ENCODE measurements at regions not wholly inside any gene's neighbourhood (a gene's known extent, or its start where the extent isn't known, plus 50 kb on each side); places are given as distances from the start of the nearest gene placed in this dataset.

DNA sequence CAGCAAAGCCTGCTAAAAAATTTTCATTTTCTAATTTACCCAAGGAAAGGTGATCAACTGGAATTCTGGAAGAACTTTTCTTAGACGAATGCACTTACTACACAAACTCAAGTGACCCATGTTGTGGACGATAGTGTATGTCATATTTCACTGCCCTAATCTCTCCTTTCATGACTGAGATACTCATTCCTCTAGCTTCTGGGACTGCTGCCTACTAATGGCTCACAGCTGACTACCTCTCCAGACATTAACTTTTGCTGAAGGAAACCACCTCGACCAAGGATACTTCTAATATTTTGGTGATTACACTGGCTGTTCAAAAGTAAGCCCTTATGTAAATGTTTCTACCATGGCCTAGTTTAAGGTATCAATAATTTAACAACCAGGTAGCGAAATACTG lies 959.9 kb upstream of the GHITM start:
- Mint-ChIP-seq H3K27ac (no peak overlapping the region), H3K9me3 (no peaks in the 10 kb centered on the region), H3K27me3 (ENCODE audit: low read depth, poor library complexity) (peaks cover 2% of the 10 kb centered on the region), H3K4me1 (no peaks in the 10 kb centered on the region), H3K36me3 (ENCODE audit: low read depth) (no peaks in the 10 kb centered on the region), H3K4me3 (no peak overlapping the region)
- TF ChIP-seq, protein P1, sequence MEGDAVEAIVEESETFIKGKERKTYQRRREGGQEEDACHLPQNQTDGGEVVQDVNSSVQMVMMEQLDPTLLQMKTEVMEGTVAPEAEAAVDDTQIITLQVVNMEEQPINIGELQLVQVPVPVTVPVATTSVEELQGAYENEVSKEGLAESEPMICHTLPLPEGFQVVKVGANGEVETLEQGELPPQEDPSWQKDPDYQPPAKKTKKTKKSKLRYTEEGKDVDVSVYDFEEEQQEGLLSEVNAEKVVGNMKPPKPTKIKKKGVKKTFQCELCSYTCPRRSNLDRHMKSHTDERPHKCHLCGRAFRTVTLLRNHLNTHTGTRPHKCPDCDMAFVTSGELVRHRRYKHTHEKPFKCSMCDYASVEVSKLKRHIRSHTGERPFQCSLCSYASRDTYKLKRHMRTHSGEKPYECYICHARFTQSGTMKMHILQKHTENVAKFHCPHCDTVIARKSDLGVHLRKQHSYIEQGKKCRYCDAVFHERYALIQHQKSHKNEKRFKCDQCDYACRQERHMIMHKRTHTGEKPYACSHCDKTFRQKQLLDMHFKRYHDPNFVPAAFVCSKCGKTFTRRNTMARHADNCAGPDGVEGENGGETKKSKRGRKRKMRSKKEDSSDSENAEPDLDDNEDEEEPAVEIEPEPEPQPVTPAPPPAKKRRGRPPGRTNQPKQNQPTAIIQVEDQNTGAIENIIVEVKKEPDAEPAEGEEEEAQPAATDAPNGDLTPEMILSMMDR (IDR thresholded peaks at IDR 0.05): no peak
- DNase-seq: no peak

DNA sequence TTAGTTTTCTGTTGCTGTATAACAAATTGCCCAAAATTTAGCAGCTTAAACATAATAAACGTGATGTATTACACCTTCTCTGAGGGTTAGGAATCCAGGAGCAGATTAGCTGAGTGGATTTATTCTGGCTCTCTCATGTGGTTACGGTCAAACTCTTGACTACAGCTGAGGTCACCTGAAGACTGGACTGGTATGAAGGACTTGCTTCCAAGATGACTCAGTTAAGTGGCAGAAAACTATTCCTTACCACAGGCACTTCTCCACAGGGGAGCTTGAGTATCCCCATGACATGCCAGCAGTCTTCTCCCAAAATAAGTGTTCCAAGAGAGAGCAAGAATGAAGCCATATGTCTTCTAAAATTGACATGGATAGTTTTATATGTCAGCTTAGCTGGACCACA lies 957.2 kb upstream of the GHITM start:
- Mint-ChIP-seq H3K4me3 (no peak overlapping the region), H3K27ac (no peak overlapping the region), H3K36me3 (ENCODE audit: low read depth) (no peaks in the 10 kb centered on the region), H3K9me3 (no peaks in the 10 kb centered on the region), H3K4me1 (no peaks in the 10 kb centered on the region), H3K27me3 (ENCODE audit: low read depth, poor library complexity) (no peaks in the 10 kb centered on the region)
- no peak for DNase-seq
- TF ChIP-seq, protein P1 (IDR thresholded peaks at IDR 0.05): no peak

DNA sequence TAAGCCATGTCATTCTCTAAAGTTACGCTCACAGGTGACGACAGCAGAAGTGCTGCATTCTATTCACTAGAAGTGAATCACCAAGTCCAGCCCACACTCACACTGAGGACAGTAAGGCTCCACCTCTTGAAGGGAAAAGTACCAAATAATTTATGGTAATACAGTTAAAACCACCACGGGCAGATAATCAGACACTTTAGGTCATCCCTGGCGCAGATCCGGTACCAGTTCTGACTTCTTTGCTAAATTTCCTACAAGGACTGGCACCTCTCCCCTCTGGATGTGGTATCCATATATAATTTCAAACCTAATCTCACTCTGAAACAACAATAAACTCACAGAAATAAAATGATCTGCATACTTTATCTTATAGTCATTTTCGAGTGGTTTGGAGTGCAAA lies 954.7 kb upstream of the GHITM start:
- Mint-ChIP-seq H3K36me3 (ENCODE audit: low read depth) (no peaks in the 10 kb centered on the region), H3K9me3 (no peaks in the 10 kb centered on the region), H3K27me3 (ENCODE audit: low read depth, poor library complexity) (no peaks in the 10 kb centered on the region), H3K4me3 (no peak overlapping the region), H3K4me1 (no peaks in the 10 kb centered on the region), H3K27ac (no peak overlapping the region)
- TF ChIP-seq, protein P1 (IDR thresholded peaks at IDR 0.05): no peak
- no peak for DNase-seq

DNA sequence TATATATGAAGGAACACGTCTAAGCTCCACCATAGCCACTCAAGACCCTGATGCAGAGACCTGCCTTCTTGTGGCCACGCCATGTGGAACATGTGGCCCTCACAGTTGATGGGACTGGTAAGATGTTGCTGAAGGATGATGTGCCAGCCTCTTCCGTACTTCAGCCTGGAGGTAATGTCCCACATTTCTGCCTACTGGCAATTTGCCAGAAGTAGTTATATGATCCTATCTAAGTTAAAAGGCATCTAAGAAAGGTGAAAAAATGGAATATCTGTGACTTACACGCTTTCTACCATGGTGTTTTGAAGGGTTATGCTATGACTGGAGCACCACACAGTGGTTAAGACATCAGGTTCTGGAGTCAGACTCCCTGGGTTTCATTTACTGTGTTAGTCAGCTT lies 948.7 kb upstream of the GHITM start:
- Mint-ChIP-seq H3K4me1 (no peaks in the 10 kb centered on the region), H3K27ac (no peak overlapping the region), H3K4me3 (no peak overlapping the region), H3K27me3 (ENCODE audit: low read depth, poor library complexity) (no peaks in the 10 kb centered on the region), H3K9me3 (no peaks in the 10 kb centered on the region), H3K36me3 (ENCODE audit: low read depth) (no peaks in the 10 kb centered on the region)
- DNase-seq: no peak
- TF ChIP-seq, protein P1 (IDR thresholded peaks at IDR 0.05): no peak

DNA sequence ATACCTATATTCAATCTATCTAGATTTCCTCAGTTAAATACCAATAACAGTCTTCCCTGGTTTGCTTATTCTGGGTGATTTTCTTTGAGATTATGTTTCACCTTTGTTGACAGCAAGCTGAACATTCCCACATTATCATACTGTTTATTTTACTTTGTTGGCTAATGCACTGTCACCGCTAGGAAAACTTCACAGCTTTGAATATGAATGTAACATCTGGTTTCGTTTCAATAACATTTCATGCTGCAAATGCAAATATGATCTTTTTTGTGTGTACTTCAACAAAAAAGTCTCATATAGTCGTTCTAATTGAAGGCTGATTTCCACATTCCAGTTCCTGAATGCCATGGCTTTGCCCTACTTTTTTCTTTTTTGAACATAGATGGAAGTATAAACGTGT lies 946.3 kb upstream of the GHITM start:
- Mint-ChIP-seq H3K4me1 (no peaks in the 10 kb centered on the region), H3K4me3 (no peak overlapping the region), H3K36me3 (ENCODE audit: low read depth) (no peaks in the 10 kb centered on the region), H3K9me3 (no peaks in the 10 kb centered on the region), H3K27me3 (ENCODE audit: low read depth, poor library complexity) (no peaks in the 10 kb centered on the region), H3K27ac (no peak overlapping the region)
- TF ChIP-seq, protein P1 (IDR thresholded peaks at IDR 0.05): no peak
- no peak for DNase-seq

DNA sequence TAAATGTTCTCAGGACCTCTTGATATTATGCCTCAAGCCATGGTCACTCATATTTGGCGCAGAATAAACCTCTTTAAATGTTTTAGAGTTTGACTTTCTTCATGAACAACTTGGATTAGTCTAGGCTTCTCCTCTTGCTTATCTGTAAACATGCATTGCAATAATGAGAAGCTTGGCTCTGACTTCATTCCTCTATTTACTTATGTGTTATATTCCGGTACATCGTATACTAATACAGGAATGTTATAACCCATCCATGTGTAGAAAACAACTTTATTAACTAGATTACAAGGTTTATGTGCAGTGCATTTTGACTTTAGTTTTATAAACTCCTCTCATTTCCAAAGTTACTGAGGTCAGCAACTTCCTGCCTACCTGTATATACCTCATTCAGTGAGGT lies 944.3 kb upstream of the GHITM start:
- no peak overlapping the region for H3K27ac Mint-ChIP-seq
- no peaks in the 10 kb centered on the region for H3K36me3 Mint-ChIP-seq (ENCODE audit: low read depth)
- no peaks in the 10 kb centered on the region for H3K9me3 Mint-ChIP-seq
- H3K4me1 Mint-ChIP-seq: no peaks in the 10 kb centered on the region
- no peak for DNase-seq
- TF ChIP-seq, protein P1 (IDR thresholded peaks at IDR 0.05): no peak
- H3K4me3 Mint-ChIP-seq: no peak overlapping the region
- no peaks in the 10 kb centered on the region for H3K27me3 Mint-ChIP-seq (ENCODE audit: low read depth, poor library complexity)
